Endothelial cell of umbilical vein (primary cell): ENCODE measurements at regions not wholly inside any gene's neighbourhood (a gene's known extent, or its start where the extent isn't known, plus 50 kb on each side); places are given as distances from the start of the nearest gene placed in this dataset.

Source experiments
- CTCF ChIP-seq, 2 donors: IDR thresholded peaks; 1 replicate in 1 of 2; 2 replicates in 1 of 2; pipeline ENCODE4 v1.5.1; 2011; ENCODE audit warnings: low read length in 2 of 2, mild to moderate bottlenecking in 2 of 2, moderate library complexity in 2 of 2, control low read depth in 1 of 2, inconsistent platforms in 1 of 2, low read depth in 1 of 2; ENCODE audit not compliant: insufficient read depth in 1 of 2; ENCODE audit errors: extremely low read depth in 1 of 2
- EZH2 ChIP-seq: IDR thresholded peaks from 2 replicates; pipeline ENCODE4 v1.6.1; 2012; ENCODE audit warnings: borderline replicate concordance, low read depth, mild to moderate bottlenecking, moderate library complexity, low read length, inconsistent platforms; ENCODE audit not compliant: severe bottlenecking
- JUN ChIP-seq: IDR thresholded peaks from 2 replicates; pipeline ENCODE4 v1.6.1; 2011; ENCODE audit warnings: borderline replicate concordance, low read depth; ENCODE audit not compliant: insufficient read length, insufficient read depth
- MAX ChIP-seq: IDR thresholded peaks from 2 replicates; pipeline ENCODE4 v1.6.1; 2011; ENCODE audit not compliant: insufficient read depth, insufficient read length
- POLR2A ChIP-seq: IDR thresholded peaks from 2 replicates; pipeline ENCODE4 v1.6.1; 2012; ENCODE audit warnings: low read depth, mild to moderate bottlenecking, control low read depth, low read length
- POLR2AphosphoS5 ChIP-seq: IDR thresholded peaks from 2 replicates; pipeline ENCODE4 v1.6.1; 2012; ENCODE audit warnings: low read depth, mild to moderate bottlenecking, control low read depth, low read length, moderate library complexity; ENCODE audit not compliant: insufficient read depth

- TF ChIP-seq CTCF (IDR thresholded peaks at IDR 0.05; ENCODE audit: extremely low read depth in 1 of 2, insufficient read depth in 1 of 2, low read depth in 1 of 2, low read length in 2 of 2), result no peak
- TF ChIP-seq EZH2, result no peak
- TF ChIP-seq POLR2A, result no peak
- TF ChIP-seq POLR2AphosphoS5, result no peak
- TF ChIP-seq MAX, result no peak
- no peak for TF ChIP-seq JUN
These were observed 693.9 kb downstream of the REEP3 start for GRCh38 chr10:64215088-64215487.
